HG03159 (cell line): ENCODE measurements at regions not wholly inside any gene's neighbourhood (a gene's known extent, or its start where the extent isn't known, plus 50 kb on each side); places are given as distances from the start of the nearest gene placed in this dataset.
A peak's percentile ranks its signal among the peaks of the same experiment; 100 is the strongest.

Experiments
- ATAC-seq: cut with Tn5 transposase; IDR thresholded peaks from one replicate; pipeline ENCODE4 v1.9.1; 2021; ENCODE audit warnings: mild to moderate bottlenecking, moderate library complexity; ENCODE audit not compliant: unreplicated experiment

DNA sequence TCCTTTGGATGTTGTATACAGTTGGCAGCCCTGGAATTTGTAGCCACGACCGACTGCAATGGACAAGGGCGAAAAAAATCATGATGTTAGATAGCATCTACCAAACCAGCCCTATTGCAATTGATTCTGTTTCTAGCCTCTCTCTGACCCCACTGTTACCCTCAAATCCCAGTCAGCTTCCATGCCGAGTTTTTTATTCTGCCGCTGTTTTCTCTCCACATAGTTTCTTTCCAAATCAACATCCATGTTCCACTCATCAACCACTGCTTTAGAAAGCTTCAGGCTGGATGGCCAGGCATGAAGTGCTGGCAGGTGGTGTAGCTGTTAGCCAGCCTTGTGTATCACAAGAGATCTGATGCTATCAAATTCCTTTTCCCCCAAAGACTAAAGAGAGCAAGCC, 272.8 kb downstream of the FIGN start:
- no peak for ATAC-seq

DNA sequence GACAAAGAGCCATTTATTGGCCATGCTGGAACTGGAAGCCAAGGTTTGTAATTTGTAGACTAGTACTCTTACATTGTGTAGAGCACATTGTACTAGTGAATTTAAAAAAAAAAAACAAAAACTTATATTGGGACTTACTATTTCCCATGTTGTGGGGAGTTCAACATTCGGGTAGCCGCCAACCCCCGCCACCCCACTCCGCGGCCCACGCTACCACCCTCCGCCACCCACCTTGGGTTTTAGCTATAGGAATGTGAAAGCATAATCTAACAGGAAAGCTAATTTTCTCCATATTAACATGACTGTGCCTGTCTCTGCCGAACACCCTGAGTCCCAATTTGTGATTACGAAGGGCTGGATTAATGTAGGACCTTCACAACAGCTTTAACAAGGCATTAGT, 275.8 kb downstream of the FIGN start:
- no peak for ATAC-seq

DNA sequence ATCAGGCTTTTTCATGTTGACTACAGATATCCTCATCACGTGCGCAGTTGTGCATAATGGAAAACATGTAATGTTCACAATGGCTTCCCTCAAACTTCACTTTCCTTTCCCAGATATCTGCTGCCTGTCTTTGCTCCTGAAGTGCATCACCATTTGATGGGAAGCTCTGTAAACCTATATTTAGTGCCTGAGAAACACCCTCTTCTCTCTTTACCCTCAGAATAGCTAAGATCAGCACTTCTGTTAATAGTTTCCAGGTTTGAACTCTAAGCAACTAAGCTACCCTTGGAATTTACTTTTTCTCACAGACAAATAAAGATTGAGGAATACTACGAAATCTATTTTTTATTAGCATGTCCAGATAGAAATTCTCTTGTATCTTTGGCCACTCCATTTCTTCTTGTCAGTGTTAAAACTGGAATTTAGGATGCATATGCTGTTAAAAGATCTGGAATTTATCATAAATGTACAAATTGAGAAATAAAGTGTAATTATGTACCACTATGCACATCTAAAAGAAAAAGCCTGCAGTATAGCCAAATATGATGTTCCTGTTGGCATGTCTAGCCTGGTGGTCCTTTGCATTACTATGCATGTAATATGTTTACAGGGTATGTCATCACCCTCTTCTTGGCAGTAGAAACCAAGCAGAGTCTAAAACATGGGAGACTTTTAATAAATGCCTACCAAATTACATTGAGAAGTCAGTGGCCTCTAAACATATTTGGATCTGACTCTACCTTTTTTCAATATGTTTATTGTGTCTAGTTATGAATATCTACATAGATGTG, 278.7 kb downstream of the FIGN start:
- no peak for ATAC-seq

DNA sequence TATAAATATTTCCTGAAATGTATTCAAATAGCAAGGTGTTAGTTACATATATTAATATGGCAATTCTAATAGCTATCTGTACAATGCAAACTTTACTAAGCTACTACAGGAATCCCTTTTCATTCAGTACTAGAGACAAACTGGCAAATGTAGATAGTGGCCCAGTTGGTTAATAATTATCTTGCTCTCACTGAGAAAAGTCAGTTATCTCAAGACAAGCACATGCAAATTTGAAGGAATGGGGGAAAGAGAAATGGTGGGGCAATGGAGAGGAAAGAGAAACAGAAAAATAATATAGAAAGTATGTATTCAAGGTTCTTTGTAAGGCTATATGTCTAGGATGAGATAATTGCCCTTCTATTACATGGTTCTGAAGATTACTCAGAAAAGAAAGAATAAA, 280.0 kb downstream of the FIGN start:
- ATAC-seq = peak; percentile 97

DNA sequence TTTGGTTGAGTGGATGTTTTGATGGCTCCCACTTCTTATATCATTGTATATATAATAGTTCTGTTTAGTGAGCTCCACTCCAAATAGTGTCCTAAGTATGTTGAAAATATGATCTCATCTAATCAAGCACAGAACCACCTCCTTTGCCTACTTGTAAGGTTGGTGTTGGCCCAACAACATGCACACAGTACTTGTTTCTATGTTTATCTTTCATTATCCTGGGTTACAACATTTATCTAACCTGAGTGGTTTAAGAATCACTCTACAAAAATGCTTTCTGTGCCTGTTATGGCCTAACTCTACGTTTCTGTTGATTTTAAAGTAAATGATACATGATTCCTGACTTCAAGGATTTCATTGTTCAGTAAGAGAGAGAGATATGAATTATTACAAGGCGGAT, 281.9 kb downstream of the FIGN start:
- ATAC-seq = no peak

DNA sequence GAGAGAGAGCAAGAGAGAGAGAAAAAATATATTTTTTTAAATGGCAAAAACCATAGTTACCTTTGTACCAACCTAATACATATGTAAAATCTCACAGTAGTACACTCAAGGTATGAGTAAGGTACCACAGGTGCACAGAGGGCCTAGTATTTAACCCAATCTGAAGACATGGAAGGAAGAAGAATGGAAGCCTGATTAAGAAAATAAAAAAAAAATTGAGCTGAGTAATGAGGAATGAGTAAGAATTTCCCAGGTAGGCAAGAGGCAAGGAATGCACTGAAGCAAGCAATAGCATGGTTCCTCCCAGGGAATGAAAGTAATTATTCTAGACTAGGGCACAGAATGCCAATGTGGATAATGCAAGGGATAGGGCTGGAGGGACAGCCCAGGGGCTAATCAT, 294.2 kb downstream of the FIGN start:
- ATAC-seq = no peak

DNA sequence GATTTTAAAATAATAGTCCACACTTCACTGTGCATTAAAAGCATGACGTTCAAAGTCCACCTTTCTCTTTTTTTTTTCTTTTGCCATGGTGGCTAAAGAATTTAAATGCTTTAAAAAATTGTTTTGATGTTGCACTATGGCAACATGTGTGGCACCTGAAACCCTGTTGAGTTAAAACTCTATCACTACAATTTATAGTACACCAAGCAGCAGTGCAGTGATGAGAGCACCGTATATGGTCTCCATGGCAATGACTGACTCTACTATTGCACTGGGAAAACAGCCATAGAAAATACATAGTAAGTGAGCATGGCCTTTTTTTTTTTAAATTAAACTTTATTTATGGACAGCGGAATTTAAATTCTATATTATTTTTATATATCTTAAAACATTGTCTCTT, 298.8 kb downstream of the FIGN start:
- no peak for ATAC-seq

DNA sequence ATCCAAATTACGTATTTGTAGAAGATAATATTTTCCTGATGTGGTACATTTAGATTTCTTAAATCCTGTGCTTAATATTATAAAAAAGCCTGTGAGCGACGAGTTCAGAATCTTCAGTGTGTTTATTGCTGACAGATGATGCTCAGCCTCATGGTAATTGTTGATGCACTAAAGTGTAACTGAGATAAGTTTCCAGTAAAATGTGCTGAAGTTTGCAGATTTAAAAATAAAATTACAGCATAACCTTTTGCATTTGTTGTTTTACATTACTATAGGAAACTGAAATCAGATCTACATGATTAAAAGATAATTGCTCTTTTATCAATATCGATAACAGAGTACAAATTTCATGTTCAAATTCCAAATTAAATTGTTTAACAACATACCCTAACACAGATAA, 307.6 kb downstream of the FIGN start:
- ATAC-seq = no peak

DNA sequence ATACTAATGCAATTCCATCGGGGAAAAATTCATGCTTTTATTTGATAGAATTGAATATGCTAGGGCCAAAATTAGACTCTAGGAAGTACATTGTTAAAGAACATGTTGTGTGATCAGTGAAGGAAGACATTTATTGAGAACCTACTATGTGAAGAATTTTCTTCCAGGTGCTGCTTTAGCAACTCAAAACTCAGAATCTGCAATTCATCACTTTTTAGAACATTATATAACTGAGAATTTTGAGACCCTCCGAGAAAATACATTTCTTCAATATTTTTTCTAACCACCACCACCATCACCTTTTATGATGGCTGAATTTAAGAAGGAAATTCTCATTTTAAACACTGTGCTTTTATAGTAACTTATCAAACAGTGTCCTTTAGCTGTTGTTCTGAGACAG, 315.2 kb downstream of the FIGN start:
- no peak for ATAC-seq

DNA sequence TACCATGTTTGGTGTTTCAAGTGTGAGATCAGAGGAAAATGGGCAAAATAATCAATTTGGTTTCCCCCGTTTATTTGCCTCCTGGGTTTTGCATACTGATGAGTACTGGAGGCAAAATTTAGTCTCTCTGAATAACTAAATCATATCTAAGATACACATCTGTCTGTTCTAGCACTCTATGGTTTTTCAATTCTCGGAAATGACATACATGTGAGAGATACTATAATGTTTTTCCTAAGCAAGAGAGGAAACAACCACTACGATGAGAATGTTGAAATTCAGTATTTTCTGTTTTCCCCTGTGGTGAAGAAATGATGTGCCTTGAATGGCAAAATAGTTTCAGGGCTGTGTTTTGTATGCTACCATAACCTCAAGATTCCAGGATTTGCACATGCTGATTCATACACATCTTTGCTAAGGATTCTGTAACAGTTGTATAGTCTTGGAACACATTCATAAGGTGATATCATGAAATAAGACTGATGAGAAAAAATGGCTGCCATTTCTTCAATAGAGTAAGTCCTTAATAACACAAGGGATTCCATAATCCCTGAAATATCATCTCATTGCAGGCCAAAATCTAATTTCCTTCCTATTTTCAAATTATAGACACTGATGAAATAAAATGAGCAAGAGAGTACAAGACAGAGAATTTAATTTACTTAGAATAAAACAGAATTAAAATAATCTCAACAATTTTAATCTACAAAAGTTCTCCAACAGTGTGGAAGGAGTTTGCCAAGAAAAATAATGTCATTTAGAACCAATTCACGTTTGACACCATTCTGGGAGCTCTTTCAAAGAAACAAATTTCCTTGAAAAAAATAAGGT, 316.6 kb downstream of the FIGN start:
- ATAC-seq = no peak

DNA sequence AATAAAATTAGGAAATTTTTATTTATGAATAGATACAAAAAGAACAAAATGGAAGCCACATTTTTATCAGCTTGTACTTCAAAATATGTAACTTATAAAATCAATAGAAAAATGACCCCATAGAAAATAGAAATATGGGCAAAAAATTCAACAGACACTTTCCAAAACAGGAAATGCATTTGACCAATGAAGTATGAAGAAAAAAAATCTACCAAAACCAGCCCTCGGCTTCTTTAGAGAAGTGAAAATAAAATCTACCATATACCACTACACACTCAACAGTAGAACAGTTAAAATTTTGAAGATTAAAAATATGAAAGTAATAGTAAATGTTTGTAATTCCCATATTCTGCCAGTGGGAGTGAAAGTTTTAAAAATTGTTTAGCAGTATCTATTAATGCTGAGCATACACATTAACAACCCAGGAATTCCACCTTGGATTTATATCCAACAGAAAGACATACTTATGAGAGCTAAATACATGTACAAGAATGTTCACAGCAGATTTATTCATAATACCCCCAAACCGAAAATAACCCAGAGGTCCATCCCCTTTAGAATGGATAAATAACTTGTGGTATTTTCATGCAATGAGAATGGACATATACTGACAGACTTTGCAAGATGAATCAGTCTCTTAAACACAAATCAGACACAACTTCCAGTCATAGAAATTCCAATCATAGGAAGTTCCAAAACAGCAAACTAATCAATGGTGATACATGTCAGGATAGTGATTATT, 318.0 kb downstream of the FIGN start:
- ATAC-seq = peak; percentile 98

DNA sequence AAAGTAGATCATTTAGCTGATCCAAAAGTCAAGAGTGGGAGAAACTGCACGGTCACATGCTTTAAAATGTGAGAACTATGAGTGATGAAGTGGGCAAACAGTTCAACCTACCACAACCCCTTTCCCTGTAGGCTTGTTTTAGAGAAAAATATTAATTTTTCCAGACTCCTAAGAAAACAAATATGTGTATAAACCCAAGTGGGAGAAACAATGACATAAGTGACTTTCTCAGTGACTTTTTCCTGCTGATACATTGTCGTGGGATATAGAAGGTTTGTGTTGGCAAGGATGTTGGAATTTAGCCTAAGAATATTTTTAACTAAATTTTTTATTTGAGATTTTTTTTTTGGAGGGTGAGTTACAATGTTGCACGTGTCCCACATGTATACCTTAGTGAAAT, 321.7 kb downstream of the FIGN start:
- ATAC-seq = no peak

DNA sequence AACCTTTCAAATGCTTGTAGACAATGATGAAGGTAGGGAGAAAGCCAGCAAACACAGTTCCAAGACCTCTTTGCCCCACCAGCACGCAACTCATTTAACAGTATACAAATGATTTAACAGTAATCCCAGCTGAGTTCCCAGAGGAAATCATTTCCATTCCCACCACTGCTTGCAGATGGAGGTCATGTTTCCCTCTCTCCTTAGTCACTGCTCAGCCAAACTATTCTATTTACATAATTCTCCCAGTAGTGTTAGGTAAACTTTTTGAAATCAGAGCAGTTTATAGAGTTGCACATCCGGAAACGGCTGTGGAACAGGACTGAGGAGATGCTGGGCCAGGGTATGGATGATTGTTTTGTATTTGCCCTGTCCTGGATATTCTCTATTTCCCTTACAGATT, 328.5 kb downstream of the FIGN start:
- ATAC-seq = no peak

DNA sequence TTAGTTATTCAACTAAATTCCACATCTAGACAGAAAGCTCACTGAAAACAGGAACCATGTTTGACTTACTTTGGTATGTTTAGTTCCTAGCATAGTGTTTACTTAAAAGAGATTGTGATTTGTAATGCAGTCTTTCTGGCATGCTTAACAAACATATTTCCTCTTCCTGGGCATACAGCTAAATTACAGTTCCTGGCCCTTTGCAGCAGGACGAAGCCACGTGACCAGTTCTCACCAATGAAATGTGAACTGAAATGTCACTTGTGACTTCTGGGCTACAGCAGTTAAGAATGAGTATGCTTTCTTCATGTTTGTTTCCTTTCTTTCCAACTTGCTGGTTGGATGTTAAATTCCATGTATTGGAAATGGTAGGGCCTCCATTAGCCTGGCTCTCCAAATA, 330.5 kb downstream of the FIGN start:
- no peak for ATAC-seq

DNA sequence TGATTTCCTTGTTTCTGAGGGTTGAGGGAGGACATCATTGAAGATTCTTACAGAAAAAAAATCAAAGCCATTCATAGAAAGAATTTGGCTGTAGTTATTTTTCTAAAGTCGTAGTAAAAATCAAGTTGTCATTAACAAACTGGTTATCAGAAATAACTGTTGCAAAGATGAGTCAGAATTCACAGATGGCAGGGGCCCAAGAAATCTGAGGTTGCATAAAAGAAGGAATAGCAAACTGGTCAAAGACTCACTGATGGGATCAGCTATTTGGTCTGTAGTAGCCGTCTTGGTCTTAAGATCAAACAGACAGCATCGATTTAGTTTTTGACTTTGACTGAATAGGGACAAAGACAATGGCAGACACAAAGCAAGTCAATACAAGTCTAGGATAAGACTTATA, 334.3 kb downstream of the FIGN start:
- no peak for ATAC-seq

DNA sequence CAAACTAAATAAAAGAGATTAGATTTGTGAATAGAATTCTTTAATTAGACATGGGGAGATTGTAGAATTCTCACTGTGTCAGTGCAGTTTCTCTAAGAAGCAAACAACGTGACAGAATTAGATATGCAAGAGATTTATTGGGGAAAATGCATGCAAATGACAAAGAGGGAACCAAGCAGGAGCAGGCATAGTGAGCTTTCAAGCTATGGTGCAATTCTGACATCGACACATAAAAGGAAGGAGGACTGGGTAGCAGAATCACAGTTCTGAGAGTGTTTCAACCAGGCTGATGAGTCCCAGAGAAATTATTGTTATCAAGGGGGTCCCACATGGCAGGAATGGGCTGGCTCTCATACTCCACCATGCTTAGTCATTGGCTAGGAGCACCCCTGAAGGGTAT, 338.4 kb downstream of the FIGN start:
- no peak for ATAC-seq

DNA sequence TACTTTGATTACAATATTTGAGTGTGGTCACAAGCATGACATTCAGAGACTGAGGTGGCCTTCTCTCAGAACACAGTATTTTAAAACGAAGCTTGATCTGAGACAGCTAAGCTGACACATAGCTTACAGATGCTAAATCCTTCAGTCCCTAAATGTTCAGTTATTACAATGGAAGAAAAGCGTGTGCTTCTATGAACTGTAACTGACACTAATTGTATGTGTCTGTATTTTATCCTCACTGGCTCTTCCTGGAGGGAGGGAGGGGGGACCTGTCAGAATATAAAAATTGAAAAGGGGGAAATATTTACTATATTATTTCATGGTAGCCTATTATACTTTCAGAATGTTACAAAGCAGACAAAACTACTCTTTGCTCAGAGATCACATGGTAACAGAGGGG, 340.2 kb downstream of the FIGN start:
- ATAC-seq = no peak

DNA sequence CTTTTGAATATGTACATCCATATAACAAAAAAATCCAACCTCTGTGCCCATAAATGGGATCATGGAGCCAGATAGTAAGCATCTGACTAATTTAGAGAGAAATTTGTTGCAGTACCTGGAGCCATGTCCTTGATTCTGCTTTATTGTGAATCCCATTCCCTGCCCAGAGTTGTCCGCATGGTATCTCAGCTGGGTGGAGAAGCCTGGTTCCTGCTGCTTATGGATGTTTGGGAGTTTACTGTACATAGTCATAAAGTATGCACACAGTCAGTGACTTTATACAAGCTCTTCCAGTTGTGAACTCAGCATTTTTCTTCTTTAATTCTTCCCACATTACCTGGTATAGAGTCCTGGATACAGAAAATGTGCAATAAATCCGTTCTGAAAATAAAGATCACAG, 346.0 kb downstream of the FIGN start:
- no peak for ATAC-seq

DNA sequence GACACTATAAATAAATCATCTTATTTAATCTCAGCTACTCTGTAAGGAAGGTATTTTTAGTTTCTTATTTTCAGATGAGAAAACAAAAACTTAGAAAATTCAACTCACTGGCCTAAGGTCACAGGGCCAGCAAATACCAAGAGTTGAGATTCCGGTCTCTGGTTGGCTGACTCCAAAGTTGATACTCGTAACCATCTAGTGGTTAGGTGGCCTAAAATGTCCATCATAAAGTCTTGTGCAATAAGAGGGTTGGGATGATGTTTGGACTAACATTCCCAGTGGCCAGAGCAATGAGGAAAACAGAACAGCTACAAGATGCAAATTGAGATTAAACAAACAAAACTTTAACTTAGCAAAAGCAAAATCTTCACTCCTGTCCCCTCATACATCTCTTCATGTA, 360.3 kb downstream of the FIGN start:
- ATAC-seq = no peak

DNA sequence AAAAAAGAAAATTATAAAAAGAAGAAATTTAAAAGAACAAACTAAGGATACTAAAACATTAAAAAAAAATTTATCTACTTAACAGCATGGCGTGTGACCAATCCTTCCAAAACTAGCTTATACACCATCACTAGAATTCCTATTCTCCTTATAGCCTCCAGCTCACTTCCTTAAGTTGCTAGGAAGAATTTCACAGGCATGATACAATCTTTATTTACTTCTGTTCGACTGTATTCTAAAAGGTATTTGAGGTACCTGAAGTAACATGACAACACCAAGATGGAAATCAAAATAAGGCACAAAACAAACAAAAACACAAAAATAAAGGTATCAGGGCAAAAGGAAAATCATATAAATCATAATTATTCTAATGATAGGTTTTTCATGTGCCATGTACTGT, 360.7 kb downstream of the FIGN start:
- ATAC-seq = no peak

DNA sequence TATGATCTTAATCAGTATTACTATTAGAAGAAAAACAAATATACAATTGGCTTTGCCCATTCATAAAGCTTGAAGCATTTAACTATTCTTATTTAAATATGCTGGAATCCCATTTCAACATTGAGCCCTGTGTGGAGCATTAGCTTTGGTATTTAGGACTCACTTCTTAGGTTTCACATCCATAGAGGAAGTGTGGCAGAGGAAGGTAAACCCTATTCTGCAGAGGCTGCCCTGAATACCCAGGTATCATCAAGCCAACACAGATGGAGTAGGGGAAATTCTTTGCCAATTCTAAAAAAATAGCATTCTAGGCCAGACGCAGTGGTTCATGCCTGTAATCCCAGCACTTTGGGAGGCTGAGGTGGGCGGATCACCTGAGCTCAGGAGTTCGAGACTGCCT, 361.5 kb downstream of the FIGN start:
- no peak for ATAC-seq

DNA sequence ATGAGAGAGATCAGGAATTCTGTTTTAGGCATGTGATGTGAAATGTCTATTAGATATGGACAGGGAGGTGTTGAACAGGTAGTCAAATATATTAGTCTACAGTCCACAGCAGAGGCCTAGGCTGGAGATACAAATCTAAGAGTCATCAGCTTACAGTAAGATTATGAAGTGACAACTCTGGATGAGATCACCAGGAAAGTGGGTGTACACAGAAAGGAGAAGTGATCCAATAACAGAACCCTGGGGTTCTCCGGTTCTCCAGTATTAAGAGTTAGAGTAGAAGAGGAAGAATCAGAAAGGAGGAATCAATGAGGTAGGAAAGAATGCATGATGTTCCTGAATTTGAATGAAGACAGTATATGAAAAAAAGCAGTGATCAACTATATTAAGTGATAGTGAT, 362.3 kb downstream of the FIGN start:
- no peak for ATAC-seq
